ENCODE measurements at regions not wholly inside any gene's neighbourhood (a gene's known extent, or its start where the extent isn't known, plus 50 kb on each side); places are given as distances from the start of the nearest gene placed in this dataset.

GRCh38 chr1:172746091-172746949 lies 87.4 kb downstream of the FASLG start:
- TF ChIP-seq POLR2AphosphoS5 (IDR thresholded peaks at IDR 0.05; ENCODE audit: low read depth, low read length) (no peak), REST (IDR thresholded peaks at IDR 0.05; ENCODE audit: insufficient read depth in 1 of 2, low read depth in 2 of 2, low read length in 2 of 2) (no peak), TAF1 (IDR thresholded peaks at IDR 0.05; ENCODE audit: borderline replicate concordance, insufficient read depth, low read length) (no peak), SIN3A (IDR thresholded peaks at IDR 0.05; ENCODE audit: borderline replicate concordance, insufficient read depth, low read length) (no peak), FOXP2 (optimal IDR thresholded peaks at IDR 0.05; ENCODE audit: borderline replicate concordance, extremely low read depth, extremely low read length, insufficient read depth) (no peak)
